GM18907 (cell line): ENCODE measurements at regions not wholly inside any gene's neighbourhood (a gene's known extent, or its start where the extent isn't known, plus 50 kb on each side); places are given as distances from the start of the nearest gene placed in this dataset.

Experiments
- ATAC-seq: cut with Tn5 transposase; IDR thresholded peaks from one replicate; pipeline ENCODE4 v1.9.1; 2021; ENCODE audit warnings: mild to moderate bottlenecking, moderate library complexity; ENCODE audit not compliant: unreplicated experiment

- ATAC-seq: no peak
These were observed 339.8 kb upstream of the ARRDC3 start for GRCh38 chr5:91722736-91723467.

GRCh38 chr5:91712718-91713117 is 329.6 kb upstream of the ARRDC3 start:
- ATAC-seq: no peak

GRCh38 chr5:91707521-91707841 is 324.4 kb upstream of the ARRDC3 start:
- no peak for ATAC-seq

- ATAC-seq: no peak
These were observed 323.8 kb upstream of the ARRDC3 start for GRCh38 chr5:91706785-91707520.

GRCh38 chr5:91703128-91703527 is 320.0 kb upstream of the ARRDC3 start:
- ATAC-seq: no peak

- no peak for ATAC-seq
These were observed 316.3 kb upstream of the ARRDC3 start for GRCh38 chr5:91699429-91699828.

- no peak for ATAC-seq
These were observed 308.5 kb upstream of the ARRDC3 start for GRCh38 chr5:91691592-91691991.

GRCh38 chr5:91690921-91691320 is 307.8 kb upstream of the ARRDC3 start:
- no peak for ATAC-seq

GRCh38 chr5:91687430-91687829 is 304.3 kb upstream of the ARRDC3 start:
- ATAC-seq: no peak

GRCh38 chr5:91684625-91685024 is 301.5 kb upstream of the ARRDC3 start:
- no peak for ATAC-seq

GRCh38 chr5:91670563-91670962 is 287.4 kb upstream of the ARRDC3 start:
- no peak for ATAC-seq

GRCh38 chr5:91670122-91670521 is 287.0 kb upstream of the ARRDC3 start:
- no peak for ATAC-seq

GRCh38 chr5:91668261-91668660 is 285.1 kb upstream of the ARRDC3 start:
- no peak for ATAC-seq

GRCh38 chr5:91652678-91653077 is 269.6 kb upstream of the ARRDC3 start:
- ATAC-seq: no peak

GRCh38 chr5:91651704-91652103 is 268.6 kb upstream of the ARRDC3 start:
- no peak for ATAC-seq

GRCh38 chr5:91645347-91645746 is 262.2 kb upstream of the ARRDC3 start:
- no peak for ATAC-seq

GRCh38 chr5:91643797-91644196 is 260.7 kb upstream of the ARRDC3 start:
- no peak for ATAC-seq

GRCh38 chr5:91642581-91642980 is 259.5 kb upstream of the ARRDC3 start:
- ATAC-seq: no peak

GRCh38 chr5:91641730-91642350 is 258.7 kb upstream of the ARRDC3 start:
- ATAC-seq: peak; percentile 57

- no peak for ATAC-seq
These were observed 256.6 kb upstream of the ARRDC3 start for GRCh38 chr5:91639744-91640143.

- no peak for ATAC-seq
These were observed 254.9 kb upstream of the ARRDC3 start for GRCh38 chr5:91638010-91638409.
